NT2/D1 (cell line): ENCODE measurements at regions not wholly inside any gene's neighbourhood (a gene's known extent, or its start where the extent isn't known, plus 50 kb on each side); places are given as distances from the start of the nearest gene placed in this dataset.

Experiments used
- DNase-seq: peaks from one replicate; pipeline ENCODE4 v3.0.0-alpha.2; 2011; ENCODE audit warnings: low read depth, low spot score
- H3K27me3 ChIP-seq: 2 replicates; pipeline ENCODE4 v1.6.0; 2011; ENCODE audit warnings: mild to moderate bottlenecking; ENCODE audit not compliant: insufficient read length, insufficient read depth
- H3K36me3 ChIP-seq: 2 replicates; pipeline ENCODE4 v1.6.1; 2011; ENCODE audit warnings: mild to moderate bottlenecking, low read length, mixed read lengths; ENCODE audit not compliant: insufficient read depth, insufficient read length
- H3K4me1 ChIP-seq: 2 replicates; pipeline ENCODE4 v1.5.1; 2011; ENCODE audit not compliant: insufficient read depth, insufficient read length
- H3K4me3 ChIP-seq: 2 replicates; pipeline ENCODE4 v1.5.1; 2011; ENCODE audit warnings: low read depth; ENCODE audit not compliant: insufficient read length
- H3K9ac ChIP-seq: 2 replicates; pipeline ENCODE4 v1.6.0; 2011; ENCODE audit warnings: low read depth; ENCODE audit not compliant: insufficient read length
- H3K9me3 ChIP-seq: 2 replicates; pipeline ENCODE4 v1.5.1; 2011; ENCODE audit warnings: mild to moderate bottlenecking, low read length; ENCODE audit not compliant: insufficient read depth
- SUZ12 ChIP-seq: IDR thresholded peaks from 2 replicates; pipeline ENCODE4 v1.6.1; 2011; ENCODE audit not compliant: insufficient read length, insufficient read depth; ENCODE audit errors: extremely low read depth
- YY1 ChIP-seq: IDR thresholded peaks from 2 replicates; pipeline ENCODE4 v1.6.1; 2011; ENCODE audit not compliant: insufficient read length, insufficient read depth
- ZNF274 ChIP-seq: IDR thresholded peaks from 2 replicates; pipeline ENCODE4 v1.6.1; 2011; ENCODE audit warnings: mild to moderate bottlenecking, low read depth, low read length

DNA sequence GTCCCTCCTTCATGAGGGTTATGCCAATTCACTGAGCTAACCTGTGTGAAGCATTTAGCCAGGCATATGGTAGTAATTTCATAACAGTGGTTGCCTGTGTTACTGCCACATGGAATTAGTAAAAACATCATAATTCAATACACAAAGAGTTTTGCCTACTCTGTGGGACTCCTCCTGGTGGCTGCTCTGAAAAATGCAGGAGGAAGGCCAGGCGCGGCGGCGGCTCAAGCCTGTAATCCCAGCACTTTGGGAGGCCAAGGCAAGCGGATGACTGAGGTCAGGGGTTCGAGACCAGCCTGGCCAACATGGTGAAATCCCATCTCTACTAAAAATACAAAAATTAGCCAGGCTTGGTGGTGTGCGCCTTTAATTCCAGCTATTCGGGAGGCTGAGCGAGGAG lies 547.3 kb downstream of the CDK5RAP2 start:
- Histone ChIP-seq H3K9me3 (no peaks in the 10 kb centered on the region), H3K9ac (no peak overlapping the region), H3K4me1 (no peaks in the 10 kb centered on the region), H3K4me3 (no peak overlapping the region), H3K36me3 (no peaks in the 10 kb centered on the region), H3K27me3 (no peaks in the 10 kb centered on the region)
- DNase-seq: no peak
- TF ChIP-seq SUZ12 (no peak), ZNF274 (no peak), YY1 (no peak)

GRCh38 chr9:120030847-120031246 lies 549.1 kb downstream of the CDK5RAP2 start:
- no peaks in the 10 kb centered on the region for H3K9me3 ChIP-seq
- no peaks in the 10 kb centered on the region for H3K36me3 ChIP-seq
- no peak for DNase-seq
- no peaks in the 10 kb centered on the region for H3K4me1 ChIP-seq
- H3K4me3 ChIP-seq: no peak overlapping the region
- no peak for TF ChIP-seq SUZ12
- no peak for TF ChIP-seq ZNF274
- TF ChIP-seq YY1: no peak
- no peaks in the 10 kb centered on the region for H3K27me3 ChIP-seq
- H3K9ac ChIP-seq: no peak overlapping the region

DNA sequence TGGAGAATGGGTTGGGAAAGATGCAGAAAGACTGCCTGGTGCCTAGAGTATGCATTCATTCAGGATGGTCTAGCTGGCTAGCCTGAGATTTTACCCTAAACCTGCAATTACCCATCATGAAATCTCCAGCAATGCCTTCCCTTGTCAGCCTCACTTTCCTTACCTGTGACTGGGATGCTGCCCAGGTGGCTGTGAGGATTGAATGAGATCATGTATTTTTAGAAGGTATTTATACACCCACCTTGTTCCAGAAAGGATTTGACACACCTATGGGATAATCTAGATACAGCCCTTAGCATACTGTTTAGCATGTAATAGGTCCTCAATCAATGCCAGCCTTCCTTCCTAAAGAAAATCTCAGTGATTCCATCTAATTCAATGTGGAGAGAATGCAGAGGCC lies 561.4 kb downstream of the CDK5RAP2 start:
- TF ChIP-seq YY1 (no peak), ZNF274 (no peak), SUZ12 (no peak)
- Histone ChIP-seq H3K27me3 (no peaks in the 10 kb centered on the region), H3K4me3 (no peak overlapping the region), H3K36me3 (no peaks in the 10 kb centered on the region), H3K9ac (no peak overlapping the region), H3K9me3 (no peaks in the 10 kb centered on the region), H3K4me1 (no peaks in the 10 kb centered on the region)
- no peak for DNase-seq

DNA sequence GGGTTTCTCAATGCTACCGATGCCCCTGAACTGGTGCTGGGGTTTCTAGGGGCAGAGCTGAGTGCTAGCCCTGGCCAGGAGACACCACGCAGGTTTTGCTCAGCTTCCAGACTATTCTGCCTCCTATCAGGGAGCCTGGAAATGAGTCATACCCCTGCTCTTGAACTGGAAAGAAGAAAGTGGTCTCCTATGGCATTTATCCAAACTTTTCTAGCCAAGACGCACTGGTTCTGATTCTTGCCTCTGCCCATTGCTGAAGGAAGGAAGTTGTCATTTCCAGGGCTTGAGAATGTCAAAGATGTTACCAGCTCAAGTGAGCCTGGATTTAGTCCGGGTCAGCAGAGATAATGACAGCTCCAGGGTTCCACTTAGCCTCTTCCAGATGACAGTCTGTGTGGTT lies 561.9 kb downstream of the CDK5RAP2 start:
- no peak for TF ChIP-seq SUZ12
- no peak for TF ChIP-seq YY1
- no peak for TF ChIP-seq ZNF274
- no peak overlapping the region for H3K9ac ChIP-seq
- no peak for DNase-seq
- no peaks in the 10 kb centered on the region for H3K36me3 ChIP-seq
- no peaks in the 10 kb centered on the region for H3K4me1 ChIP-seq
- H3K27me3 ChIP-seq: no peaks in the 10 kb centered on the region
- H3K4me3 ChIP-seq: no peak overlapping the region
- no peaks in the 10 kb centered on the region for H3K9me3 ChIP-seq

DNA sequence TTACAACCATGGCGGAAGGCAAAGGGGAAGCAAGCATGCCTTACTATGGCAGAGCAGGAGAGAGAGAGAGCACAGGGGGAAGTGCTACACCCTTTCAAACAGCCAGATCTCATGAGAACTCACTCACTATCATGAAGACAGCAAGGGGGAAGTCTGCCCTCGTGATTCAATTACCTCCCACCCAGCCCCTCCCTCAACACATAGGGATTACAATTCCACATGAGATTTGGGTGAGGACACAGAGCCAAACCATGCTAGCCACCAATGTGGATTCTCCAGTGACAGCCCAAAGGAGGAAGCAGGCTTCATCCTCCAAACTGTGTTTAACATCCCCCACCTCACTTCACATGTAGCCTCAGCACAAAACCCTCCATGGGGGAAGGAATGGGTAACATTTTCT lies 563.7 kb downstream of the CDK5RAP2 start:
- Histone ChIP-seq H3K4me3 (no peak overlapping the region), H3K9ac (no peak overlapping the region), H3K36me3 (no peaks in the 10 kb centered on the region), H3K9me3 (no peaks in the 10 kb centered on the region), H3K4me1 (no peaks in the 10 kb centered on the region), H3K27me3 (no peaks in the 10 kb centered on the region)
- TF ChIP-seq ZNF274: no peak
- no peak for TF ChIP-seq YY1
- no peak for TF ChIP-seq SUZ12
- DNase-seq: no peak

- no peaks in the 10 kb centered on the region for H3K27me3 ChIP-seq
- no peak for DNase-seq
Observed at GRCh38 chr9:120014796-120015195, 565.2 kb downstream of the CDK5RAP2 start.

DNA sequence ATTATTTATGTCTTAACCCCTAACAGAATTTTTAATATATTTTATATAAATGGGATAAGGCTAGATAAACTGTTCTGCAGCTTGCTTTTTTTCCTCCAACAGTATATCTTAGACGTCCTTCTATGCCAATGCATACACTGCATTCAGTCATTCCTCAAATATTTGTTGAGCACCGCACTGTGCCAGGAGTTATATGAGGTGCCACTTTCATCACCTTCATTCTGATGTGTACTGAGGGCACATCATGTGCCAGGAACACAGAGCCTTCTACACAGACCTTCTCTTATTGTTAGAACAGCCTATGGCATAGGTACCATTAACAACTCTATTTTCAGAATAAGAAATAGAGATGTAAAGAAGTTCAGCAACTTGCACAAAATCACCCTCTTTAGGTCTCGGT lies 570.1 kb downstream of the CDK5RAP2 start:
- no peaks in the 10 kb centered on the region for H3K4me1 ChIP-seq
- no peak overlapping the region for H3K4me3 ChIP-seq
- no peaks in the 10 kb centered on the region for H3K27me3 ChIP-seq
- DNase-seq: no peak
- H3K9ac ChIP-seq: no peak overlapping the region
- H3K36me3 ChIP-seq: no peaks in the 10 kb centered on the region
- no peaks in the 10 kb centered on the region for H3K9me3 ChIP-seq
- TF ChIP-seq YY1 (no peak), ZNF274 (no peak), SUZ12 (no peak)

More at GRCh38 chr9:120014796-120015195, 565.2 kb downstream of the CDK5RAP2 start:
- no peak overlapping the region for H3K4me3 ChIP-seq
- no peak overlapping the region for H3K9ac ChIP-seq
- H3K9me3 ChIP-seq: no peaks in the 10 kb centered on the region
- H3K4me1 ChIP-seq: no peaks in the 10 kb centered on the region
- no peak for TF ChIP-seq YY1
- TF ChIP-seq SUZ12: no peak
- TF ChIP-seq ZNF274: no peak
- no peaks in the 10 kb centered on the region for H3K36me3 ChIP-seq
